ENCODE measurements at regions not wholly inside any gene's neighbourhood (a gene's known extent, or its start where the extent isn't known, plus 50 kb on each side); places are given as distances from the start of the nearest gene placed in this dataset.

DNA sequence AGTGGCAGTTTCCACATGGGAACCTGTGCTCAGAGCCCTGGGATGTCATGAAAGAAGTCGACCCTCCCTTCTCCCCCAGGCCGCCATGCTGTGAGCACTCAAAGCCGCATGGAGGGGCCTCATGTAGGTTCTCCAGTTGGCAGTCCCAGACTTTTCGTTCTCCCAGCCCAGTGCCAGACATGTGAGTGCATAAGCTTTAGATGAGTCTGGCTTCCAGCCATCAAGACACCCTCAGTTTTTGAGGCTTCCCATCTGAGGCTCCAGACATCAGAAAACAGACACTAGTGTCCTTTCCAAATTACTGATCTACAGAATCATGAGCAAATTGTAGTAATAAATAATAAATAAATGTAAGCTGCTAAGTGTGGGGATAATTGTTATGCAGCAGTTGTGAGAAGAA is 136.5 kb upstream of the AGBL1 start:
- H3K27me3 ChIP-seq (ENCODE audit: control insufficient read depth in 2 of 2, insufficient read depth in 2 of 2, low read length in 2 of 2), result no peaks in the 10 kb centered on the region
- H3K9me3 ChIP-seq (replicated peaks; ENCODE audit: control insufficient read depth, insufficient read depth, low read length), result no peaks in the 10 kb centered on the region
- dilution Hi-C loops (cut with MboI; ENCODE audit: extremely low pct_ligation_motif_present, low sequenced_read_pairs) (no loop called here), intact Hi-C loops (cut with micrococcal nuclease) (no loop called here)
- H4K20me1 ChIP-seq (replicated peaks; ENCODE audit: control insufficient read depth, extremely low read depth, insufficient read depth, low read length), result no peaks in the 10 kb centered on the region
- BruUV-seq (replicated peaks), result no TSS peak
- no peak overlapping the region for H3K9ac ChIP-seq (replicated peaks; ENCODE audit: extremely low read depth, insufficient read depth, low read length)
- H2AFZ ChIP-seq (ENCODE audit: low read depth, low read length), result no peak overlapping the region
- H3K4me1 ChIP-seq (ENCODE audit: control insufficient read depth, extremely low read depth, insufficient read depth, low read length), result no peaks in the 10 kb centered on the region
- no peaks in the 10 kb centered on the region for H3K9me1 ChIP-seq (replicated peaks; ENCODE audit: control insufficient read depth, extremely low read depth, insufficient read depth, low read length)
- no peaks in the 10 kb centered on the region for H3K36me3 ChIP-seq (ENCODE audit: control insufficient read depth in 2 of 2, extremely low read depth in 1 of 2, insufficient read depth in 2 of 2, low read length in 2 of 2)
- no peak overlapping the region for H3K27ac ChIP-seq (ENCODE audit: insufficient read depth, low read depth, low read length)
- ChIA-PET POLR2A (no interaction called here), CTCF (no interaction called here)
- H3K4me3 ChIP-seq (replicated peaks in 1 of 3; ENCODE audit: insufficient read depth in 1 of 3, low read depth in 1 of 3, low read length in 3 of 3), result no peak overlapping the region
- FAIRE-seq, result no peak
- H3K79me2 ChIP-seq (ENCODE audit: control insufficient read depth, insufficient read depth, low read length), result no peaks in the 10 kb centered on the region
- DNase-seq (ENCODE audit: low read depth, low spot score), result no peak
- H3K4me2 ChIP-seq (ENCODE audit: insufficient read depth, low read length), result no peak overlapping the region
- no peak for TF ChIP-seq POLR2A (IDR thresholded peaks at IDR 0.05; ENCODE audit: low read depth, low read length)
- TF ChIP-seq, protein P1, sequence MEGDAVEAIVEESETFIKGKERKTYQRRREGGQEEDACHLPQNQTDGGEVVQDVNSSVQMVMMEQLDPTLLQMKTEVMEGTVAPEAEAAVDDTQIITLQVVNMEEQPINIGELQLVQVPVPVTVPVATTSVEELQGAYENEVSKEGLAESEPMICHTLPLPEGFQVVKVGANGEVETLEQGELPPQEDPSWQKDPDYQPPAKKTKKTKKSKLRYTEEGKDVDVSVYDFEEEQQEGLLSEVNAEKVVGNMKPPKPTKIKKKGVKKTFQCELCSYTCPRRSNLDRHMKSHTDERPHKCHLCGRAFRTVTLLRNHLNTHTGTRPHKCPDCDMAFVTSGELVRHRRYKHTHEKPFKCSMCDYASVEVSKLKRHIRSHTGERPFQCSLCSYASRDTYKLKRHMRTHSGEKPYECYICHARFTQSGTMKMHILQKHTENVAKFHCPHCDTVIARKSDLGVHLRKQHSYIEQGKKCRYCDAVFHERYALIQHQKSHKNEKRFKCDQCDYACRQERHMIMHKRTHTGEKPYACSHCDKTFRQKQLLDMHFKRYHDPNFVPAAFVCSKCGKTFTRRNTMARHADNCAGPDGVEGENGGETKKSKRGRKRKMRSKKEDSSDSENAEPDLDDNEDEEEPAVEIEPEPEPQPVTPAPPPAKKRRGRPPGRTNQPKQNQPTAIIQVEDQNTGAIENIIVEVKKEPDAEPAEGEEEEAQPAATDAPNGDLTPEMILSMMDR (IDR thresholded peaks at IDR 0.05; ENCODE audit: extremely low read depth in 1 of 2, insufficient read depth in 1 of 2, low read depth in 1 of 2, low read length in 2 of 2), result no peak
- no peak for TF ChIP-seq JUN (IDR thresholded peaks at IDR 0.05; ENCODE audit: borderline replicate concordance, insufficient read depth, insufficient read length, low read depth)
- no peak for TF ChIP-seq POLR2AphosphoS5 (IDR thresholded peaks at IDR 0.05; ENCODE audit: insufficient read depth, low read depth, low read length)
- TF ChIP-seq EZH2 (IDR thresholded peaks at IDR 0.05; ENCODE audit: borderline replicate concordance, low read depth, low read length, severe bottlenecking), result no peak
- no peak for TF ChIP-seq GATA2 (IDR thresholded peaks at IDR 0.05; ENCODE audit: insufficient read depth, insufficient read length, low read depth, low read length)
- TF ChIP-seq, protein P2, sequence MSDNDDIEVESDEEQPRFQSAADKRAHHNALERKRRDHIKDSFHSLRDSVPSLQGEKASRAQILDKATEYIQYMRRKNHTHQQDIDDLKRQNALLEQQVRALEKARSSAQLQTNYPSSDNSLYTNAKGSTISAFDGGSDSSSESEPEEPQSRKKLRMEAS (IDR thresholded peaks at IDR 0.05; ENCODE audit: insufficient read depth, insufficient read length), result no peak

Data from endothelial cell of umbilical vein (primary cell).